HK-2 (cell line): ENCODE measurements at regions not wholly inside any gene's neighbourhood (a gene's known extent, or its start where the extent isn't known, plus 50 kb on each side); places are given as distances from the start of the nearest gene placed in this dataset.

Experiments
- DNase-seq: peaks from one replicate; pipeline ENCODE4 v3.0.0-alpha.2; 2018; ENCODE audit not compliant: unreplicated experiment

- no peak for DNase-seq
Observed at GRCh38 chr1:117678246-117678977, 72.6 kb downstream of the TENT5C start.

GRCh38 chr1:117679299-117679698 lies 73.5 kb downstream of the TENT5C start:
- no peak for DNase-seq

- no peak for DNase-seq
Observed at GRCh38 chr1:117679868-117680267, 74.0 kb downstream of the TENT5C start.

GRCh38 chr1:117680316-117681002 lies 74.6 kb downstream of the TENT5C start:
- no peak for DNase-seq

- no peak for DNase-seq
Observed at GRCh38 chr1:117681093-117681900, 75.4 kb downstream of the TENT5C start.

- no peak for DNase-seq
Observed at GRCh38 chr1:117681901-117682250, 76.0 kb downstream of the TENT5C start.

- no peak for DNase-seq
Observed at GRCh38 chr1:117682372-117682771, 76.5 kb downstream of the TENT5C start.

GRCh38 chr1:117683571-117684285 lies 77.9 kb downstream of the TENT5C start:
- DNase-seq: no peak

GRCh38 chr1:117685936-117686806 lies 80.3 kb downstream of the TENT5C start:
- DNase-seq: no peak

GRCh38 chr1:117686907-117687306 lies 81.1 kb downstream of the TENT5C start:
- peak; percentile 42 for DNase-seq

- no peak for DNase-seq
Observed at GRCh38 chr1:117689997-117690625, 84.3 kb downstream of the TENT5C start.

- no peak for DNase-seq
Observed at GRCh38 chr1:117691942-117692341, 86.1 kb downstream of the TENT5C start.

- no peak for DNase-seq
Observed at GRCh38 chr1:117694543-117694942, 88.7 kb downstream of the TENT5C start.

GRCh38 chr1:117695796-117696490 lies 90.1 kb downstream of the TENT5C start:
- DNase-seq: no peak

GRCh38 chr1:117696561-117696960 lies 90.7 kb downstream of the TENT5C start:
- DNase-seq: no peak

GRCh38 chr1:117697220-117697781 lies 91.5 kb downstream of the TENT5C start:
- DNase-seq: no peak

- no peak for DNase-seq
Observed at GRCh38 chr1:117698398-117699160, 92.7 kb downstream of the TENT5C start.

GRCh38 chr1:117699953-117700352 lies 94.1 kb downstream of the TENT5C start:
- DNase-seq: no peak

- no peak for DNase-seq
Observed at GRCh38 chr1:117702654-117703053, 96.8 kb downstream of the TENT5C start.
